Activated CD4-positive, alpha-beta T cell treated with anti-CD3 and anti-CD28 coated beads, Interleukin-2, Interleukin-4, amounts not matched to agents 100 ng/mL and 50 ng/mL, durations not matched to agents 16 hours and 8 hours (primary cell): ENCODE measurements at regions not wholly inside any gene's neighbourhood (a gene's known extent, or its start where the extent isn't known, plus 50 kb on each side); places are given as distances from the start of the nearest gene placed in this dataset.
"Not testable (repeated sequence)": the region's sequence is repeated elsewhere in the genome, so short reads cannot be mapped to it uniquely, and the experiment has no call there.

ENCODE experiments used
- DNase-seq: peaks from one replicate; pipeline ENCODE4 v3.0.0-alpha.2; 2020; ENCODE audit warnings: low spot score

- not testable (repeated sequence) for DNase-seq
Measured at GRCh38 chr1:761791-762190, 75.3 kb upstream of the OR4F16 start.

- not testable (repeated sequence) for DNase-seq
Measured at GRCh38 chr1:771449-771848, 85.0 kb upstream of the OR4F16 start.

GRCh38 chr1:777480-778180 is 91.2 kb upstream of the OR4F16 start:
- not testable (repeated sequence) for DNase-seq

- peak; percentile 99 for DNase-seq
Measured at GRCh38 chr1:778451-779278, 92.2 kb upstream of the OR4F16 start.

GRCh38 chr1:779621-780020 is 93.2 kb upstream of the OR4F16 start:
- not testable (repeated sequence) for DNase-seq

- DNase-seq: no peak
Measured at GRCh38 chr1:788835-789234, 102.4 kb upstream of the OR4F16 start.

GRCh38 chr1:789606-790005 is 103.2 kb upstream of the OR4F16 start:
- not testable (repeated sequence) for DNase-seq

- DNase-seq: not testable (repeated sequence)
Measured at GRCh38 chr1:790388-790930, 104.0 kb upstream of the OR4F16 start.

GRCh38 chr1:794310-794709 is 107.9 kb upstream of the OR4F16 start:
- not testable (repeated sequence) for DNase-seq

- DNase-seq: not testable (repeated sequence)
Measured at GRCh38 chr1:794918-795584, 108.6 kb upstream of the OR4F16 start.

GRCh38 chr1:797649-798048 is 111.2 kb upstream of the OR4F16 start:
- DNase-seq: not testable (repeated sequence)

- not testable (repeated sequence) for DNase-seq
Measured at GRCh38 chr1:800397-800796, 113.9 kb upstream of the OR4F16 start.

- not testable (repeated sequence) for DNase-seq
Measured at GRCh38 chr1:804378-805115, 118.1 kb upstream of the OR4F16 start.

- DNase-seq: not testable (repeated sequence)
Measured at GRCh38 chr1:805310-805709, 118.4 kb upstream of the SAMD11 start.

- not testable (repeated sequence) for DNase-seq
Measured at GRCh38 chr1:807066-807465, 116.7 kb upstream of the SAMD11 start.

GRCh38 chr1:807699-808390 is 115.9 kb upstream of the SAMD11 start:
- DNase-seq: not testable (repeated sequence)

GRCh38 chr1:810949-811348 is 112.8 kb upstream of the SAMD11 start:
- not testable (repeated sequence) for DNase-seq

GRCh38 chr1:812535-813127 is 111.1 kb upstream of the SAMD11 start:
- DNase-seq: not testable (repeated sequence)

GRCh38 chr1:814543-814942 is 109.2 kb upstream of the SAMD11 start:
- DNase-seq: not testable (repeated sequence)

GRCh38 chr1:815147-815922 is 108.4 kb upstream of the SAMD11 start:
- not testable (repeated sequence) for DNase-seq
